ENCODE measurements at regions not wholly inside any gene's neighbourhood (a gene's known extent, or its start where the extent isn't known, plus 50 kb on each side); places are given as distances from the start of the nearest gene placed in this dataset.
"Not testable (repeated sequence)": the region's sequence is repeated elsewhere in the genome, so short reads cannot be mapped to it uniquely, and the experiment has no call there.

GRCh38 chr5:4028384-4028783 is 432.8 kb downstream of the IRX1 start (continued):
- no peak for TF ChIP-seq POLR2AphosphoS5 (IDR thresholded peaks at IDR 0.05; ENCODE audit: low read depth)
- no peak for TF ChIP-seq ETS1 (IDR thresholded peaks at IDR 0.05)

GRCh38 chr5:4033546-4033945 is 437.9 kb downstream of the IRX1 start:
- not testable (repeated sequence) for H3K79me2 ChIP-seq (replicated peaks; ENCODE audit: insufficient read depth); H4K20me1 ChIP-seq (replicated peaks; ENCODE audit: insufficient read depth); H3K9me3 Mint-ChIP-seq; H3K36me3 Mint-ChIP-seq (ENCODE audit: low read depth); ATAC-seq; H3K4me2 ChIP-seq; H3K4me1 Mint-ChIP-seq; DNase-seq (ENCODE audit: low spot score); H3K4me3 Mint-ChIP-seq; H3K27ac ChIP-seq (ENCODE audit: low read depth); H3K27ac Mint-ChIP-seq; H3K9me2 ChIP-seq (ENCODE audit: insufficient read depth); H2AFZ ChIP-seq; H3K27me3 ChIP-seq (ENCODE audit: insufficient read depth); H3K36me3 ChIP-seq (ENCODE audit: insufficient read depth); H3F3A ChIP-seq (replicated peaks; ENCODE audit: low read depth); H3K27me3 Mint-ChIP-seq (ENCODE audit: insufficient read depth, low read depth, poor library complexity); H3K4me1 ChIP-seq (ENCODE audit: insufficient read depth); H3K4me3 ChIP-seq

GRCh38 chr5:4036861-4037260 is 441.2 kb downstream of the IRX1 start:
- H3K36me3 ChIP-seq (ENCODE audit: insufficient read depth), result no peaks in the 10 kb centered on the region
- no peaks in the 10 kb centered on the region for H4K20me1 ChIP-seq (replicated peaks; ENCODE audit: insufficient read depth)
- H3K9me3 Mint-ChIP-seq, result no peaks in the 10 kb centered on the region; the same call in 2 of the 3 replicates
- ATAC-seq (no peak), DNase-seq (ENCODE audit: low spot score) (no peak)
- no peak overlapping the region for H3K4me2 ChIP-seq
- 0 out of 2 replicates have a peak, but pooled peaks cover 6% of the 10 kb centered on the region for H3K9me2 ChIP-seq (ENCODE audit: insufficient read depth)
- peaks cover 2% of the 10 kb centered on the region for H3K27me3 Mint-ChIP-seq (ENCODE audit: insufficient read depth, low read depth, poor library complexity)
- H3F3A ChIP-seq (replicated peaks; ENCODE audit: low read depth), result no peaks in the 10 kb centered on the region
- H3K4me1 ChIP-seq (ENCODE audit: insufficient read depth), result no peaks in the 10 kb centered on the region
- no peak overlapping the region for H3K27ac ChIP-seq (ENCODE audit: low read depth)
- H3K79me2 ChIP-seq (replicated peaks; ENCODE audit: insufficient read depth), result no peaks in the 10 kb centered on the region
- H2AFZ ChIP-seq, result no peak overlapping the region; the same call in 1 of the 2 replicates
- H3K4me3 Mint-ChIP-seq, result no peak overlapping the region
- H3K27ac Mint-ChIP-seq, result no peak overlapping the region
- H3K4me3 ChIP-seq, result no peak overlapping the region
- H3K27me3 ChIP-seq (ENCODE audit: insufficient read depth), result no peaks in the 10 kb centered on the region
- H3K4me1 Mint-ChIP-seq, result no peaks in the 10 kb centered on the region
- H3K36me3 Mint-ChIP-seq (ENCODE audit: low read depth), result no peaks in the 10 kb centered on the region; the same call in 2 of the 3 replicates
- TF ChIP-seq EZH2 (IDR thresholded peaks at IDR 0.05; ENCODE audit: low read depth, unreplicated experiment) (no peak), ZNF462 (CRISPR knock-in tag; IDR thresholded peaks at IDR 0.05) (no peak), JUNB (IDR thresholded peaks at IDR 0.05; ENCODE audit: unreplicated experiment) (no peak), EZH2phosphoT487 (IDR thresholded peaks at IDR 0.05; ENCODE audit: unreplicated experiment) (no peak), CREB1 (CRISPR knock-in tag; IDR thresholded peaks at IDR 0.05; ENCODE audit: low read depth) (no peak), CTCF (conservative IDR thresholded peaks at IDR 0.05; ENCODE audit: low read depth in 2 of 2) (no peak), POLR2AphosphoS5 (IDR thresholded peaks at IDR 0.05; ENCODE audit: low read depth) (no peak)

Data from GM23338 (cell line).